ENCODE measurements at regions not wholly inside any gene's neighbourhood (a gene's known extent, or its start where the extent isn't known, plus 50 kb on each side); places are given as distances from the start of the nearest gene placed in this dataset.

DNA sequence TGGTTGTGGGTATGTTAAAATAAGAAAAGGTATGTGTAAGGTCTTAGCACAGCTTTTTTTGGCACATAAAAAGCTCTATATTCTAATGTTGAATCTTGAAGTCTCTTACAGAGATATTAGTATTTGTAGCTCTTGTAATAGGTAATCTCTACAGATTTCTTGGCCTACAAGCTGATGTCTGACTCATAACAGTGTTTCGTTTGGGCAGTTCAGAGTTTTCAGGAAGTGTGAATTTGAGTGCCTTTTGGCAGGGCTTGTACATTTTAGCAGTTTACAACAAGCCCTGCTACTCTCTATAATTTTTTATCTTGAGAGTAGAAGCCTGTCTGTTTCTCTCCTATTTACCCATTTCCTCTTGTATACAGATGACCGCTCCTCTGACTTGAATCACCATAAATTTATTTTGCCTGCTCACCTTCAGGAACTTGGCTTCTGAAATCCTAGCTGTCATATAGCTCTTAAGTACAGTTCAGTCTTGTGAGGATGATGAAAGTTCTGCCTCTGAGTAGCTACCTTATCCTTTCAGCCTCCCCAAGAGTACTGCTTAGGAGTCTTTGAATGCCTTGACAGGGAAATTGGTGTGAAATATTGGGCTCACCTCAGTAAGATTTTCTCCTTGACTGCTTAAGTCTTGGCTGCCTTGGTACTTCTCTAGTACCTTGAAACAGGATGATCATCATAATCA is 419.9 kb upstream of the RARB start:
- H3K9me3 Mint-ChIP-seq, result peaks cover 6% of the 10 kb centered on the region
- H3K4me3 Mint-ChIP-seq, result no peak overlapping the region
- no peaks in the 10 kb centered on the region for H3K36me3 Mint-ChIP-seq
- DNase-seq (ENCODE audit: low spot score in 2 of 2), result no peak
- H3K27ac Mint-ChIP-seq, result no peak overlapping the region
- H3K4me1 Mint-ChIP-seq, result no peaks in the 10 kb centered on the region
- ATAC-seq, result no peak

DNA sequence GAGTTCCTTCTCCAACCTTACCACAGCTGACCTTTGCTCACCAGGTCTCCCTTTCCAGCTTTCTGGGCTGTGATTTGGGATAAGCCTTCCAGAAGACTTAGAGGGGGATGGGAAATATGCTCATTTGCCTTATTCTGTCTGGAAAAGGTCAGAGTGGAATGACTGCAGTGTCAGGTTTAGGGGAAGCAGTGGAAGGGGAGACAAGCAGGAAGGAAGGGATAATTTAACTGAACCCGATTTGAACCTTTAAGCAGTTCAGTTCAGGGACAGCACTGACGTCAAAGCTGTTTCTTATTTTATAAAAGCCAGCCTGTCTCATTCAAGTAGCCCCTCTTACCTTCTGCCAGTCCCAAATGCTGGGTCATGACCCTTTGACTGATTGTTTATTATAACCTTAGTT is 418.4 kb upstream of the RARB start:
- H3K36me3 Mint-ChIP-seq, result no peaks in the 10 kb centered on the region
- ATAC-seq, result no peak
- peaks cover 6% of the 10 kb centered on the region for H3K9me3 Mint-ChIP-seq
- no peaks in the 10 kb centered on the region for H3K4me1 Mint-ChIP-seq
- no peak overlapping the region for H3K27ac Mint-ChIP-seq
- no peak for DNase-seq (ENCODE audit: low spot score in 2 of 2)
- H3K4me3 Mint-ChIP-seq, result no peak overlapping the region

- Mint-ChIP-seq H3K36me3 (no peaks in the 10 kb centered on the region), H3K4me1 (no peaks in the 10 kb centered on the region), H3K27ac (no peak overlapping the region), H3K4me3 (no peak overlapping the region), H3K9me3 (peaks cover 7% of the 10 kb centered on the region)
- no peak for DNase-seq (ENCODE audit: low spot score in 2 of 2)
- no peak for ATAC-seq
Measured at GRCh38 chr3:25015599-25015998, 412.5 kb upstream of the RARB start.

- no peak for ATAC-seq
- H3K36me3 Mint-ChIP-seq, result no peaks in the 10 kb centered on the region
- no peak overlapping the region for H3K27ac Mint-ChIP-seq
- H3K4me3 Mint-ChIP-seq, result no peak overlapping the region
- peaks cover 2% of the 10 kb centered on the region for H3K9me3 Mint-ChIP-seq
- no peak for DNase-seq (ENCODE audit: low spot score in 2 of 2)
- H3K4me1 Mint-ChIP-seq, result no peaks in the 10 kb centered on the region
Measured at GRCh38 chr3:25018909-25019308, 409.2 kb upstream of the RARB start.

- Mint-ChIP-seq H3K27ac (no peak overlapping the region), H3K9me3 (peaks cover 2% of the 10 kb centered on the region), H3K4me1 (no peaks in the 10 kb centered on the region), H3K36me3 (no peaks in the 10 kb centered on the region), H3K4me3 (no peak overlapping the region)
- ATAC-seq (no peak), DNase-seq (ENCODE audit: low spot score in 2 of 2) (no peak)
Measured at GRCh38 chr3:25019506-25019905, 408.6 kb upstream of the RARB start.

DNA sequence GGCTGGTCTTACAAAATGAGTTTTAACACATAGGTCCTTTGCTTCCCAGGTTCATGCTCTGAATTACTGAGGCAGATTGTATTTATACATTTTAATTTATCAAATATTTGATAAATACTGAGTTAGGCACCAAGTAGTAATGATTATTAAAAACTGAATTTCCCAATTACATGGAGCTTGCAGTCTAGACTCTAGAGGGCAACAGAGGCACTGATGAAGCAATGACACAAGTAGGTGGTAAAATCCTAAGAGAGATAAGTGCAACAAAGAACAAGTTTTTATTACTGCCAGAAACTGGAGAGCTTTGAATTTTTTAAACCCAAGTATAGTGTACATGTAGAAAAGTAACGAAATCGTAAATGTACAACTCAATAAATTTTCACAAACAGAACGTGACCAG is 406.2 kb upstream of the RARB start:
- Mint-ChIP-seq H3K4me3 (no peak overlapping the region), H3K9me3 (peaks cover 2% of the 10 kb centered on the region), H3K4me1 (no peaks in the 10 kb centered on the region), H3K27ac (no peak overlapping the region), H3K36me3 (no peaks in the 10 kb centered on the region)
- no peak for DNase-seq (ENCODE audit: low spot score in 2 of 2)
- ATAC-seq, result no peak

GRCh38 chr3:25023876-25024275 is 404.2 kb upstream of the RARB start:
- ATAC-seq, result no peak
- no peaks in the 10 kb centered on the region for H3K4me1 Mint-ChIP-seq
- no peak overlapping the region for H3K4me3 Mint-ChIP-seq
- no peak overlapping the region for H3K27ac Mint-ChIP-seq
- no peaks in the 10 kb centered on the region for H3K36me3 Mint-ChIP-seq
- H3K9me3 Mint-ChIP-seq, result no peaks in the 10 kb centered on the region
- no peak for DNase-seq (ENCODE audit: low spot score in 2 of 2)

- Mint-ChIP-seq H3K4me1 (no peaks in the 10 kb centered on the region), H3K27ac (no peak overlapping the region), H3K9me3 (no peaks in the 10 kb centered on the region), H3K4me3 (no peak overlapping the region), H3K36me3 (no peaks in the 10 kb centered on the region)
- no peak for DNase-seq (ENCODE audit: low spot score in 2 of 2)
- no peak for ATAC-seq
Measured at GRCh38 chr3:25025236-25025635, 402.8 kb upstream of the RARB start.

GRCh38 chr3:25027650-25028049 is 400.4 kb upstream of the RARB start:
- Mint-ChIP-seq H3K4me3 (no peak overlapping the region), H3K4me1 (no peaks in the 10 kb centered on the region), H3K9me3 (no peaks in the 10 kb centered on the region), H3K36me3 (no peaks in the 10 kb centered on the region), H3K27ac (no peak overlapping the region)
- no peak for ATAC-seq
- DNase-seq (ENCODE audit: low spot score in 2 of 2), result no peak

DNA sequence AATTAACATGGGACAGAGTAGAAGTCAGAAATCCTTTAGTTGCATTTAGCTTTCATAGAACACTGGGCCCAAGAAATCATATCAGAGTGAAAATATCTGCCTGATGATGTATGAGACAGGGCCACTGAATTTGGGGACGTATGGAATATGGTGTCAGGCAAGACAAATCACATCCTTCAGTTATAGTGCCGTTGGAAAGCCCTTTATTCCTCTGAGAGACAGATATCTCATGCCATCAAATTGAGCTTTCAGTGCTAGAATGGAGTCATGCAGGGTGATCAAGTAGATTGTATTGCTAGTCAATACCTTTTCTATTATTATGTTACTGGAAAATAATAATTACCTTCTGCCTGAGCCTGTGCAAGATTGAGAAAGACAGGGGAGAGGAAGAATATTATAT is 398.2 kb upstream of the RARB start:
- Mint-ChIP-seq H3K9me3 (peaks cover 3% of the 10 kb centered on the region), H3K4me1 (no peaks in the 10 kb centered on the region), H3K27ac (no peak overlapping the region), H3K4me3 (no peak overlapping the region), H3K36me3 (no peaks in the 10 kb centered on the region)
- ATAC-seq (no peak), DNase-seq (ENCODE audit: low spot score in 2 of 2) (no peak)

- Mint-ChIP-seq H3K4me1 (no peaks in the 10 kb centered on the region), H3K27ac (no peak overlapping the region), H3K4me3 (no peak overlapping the region), H3K36me3 (no peaks in the 10 kb centered on the region), H3K9me3 (peaks cover 3% of the 10 kb centered on the region)
- DNase-seq (ENCODE audit: low spot score in 2 of 2) (no peak), ATAC-seq (no peak)
Measured at GRCh38 chr3:25032344-25032743, 395.7 kb upstream of the RARB start.

DNA sequence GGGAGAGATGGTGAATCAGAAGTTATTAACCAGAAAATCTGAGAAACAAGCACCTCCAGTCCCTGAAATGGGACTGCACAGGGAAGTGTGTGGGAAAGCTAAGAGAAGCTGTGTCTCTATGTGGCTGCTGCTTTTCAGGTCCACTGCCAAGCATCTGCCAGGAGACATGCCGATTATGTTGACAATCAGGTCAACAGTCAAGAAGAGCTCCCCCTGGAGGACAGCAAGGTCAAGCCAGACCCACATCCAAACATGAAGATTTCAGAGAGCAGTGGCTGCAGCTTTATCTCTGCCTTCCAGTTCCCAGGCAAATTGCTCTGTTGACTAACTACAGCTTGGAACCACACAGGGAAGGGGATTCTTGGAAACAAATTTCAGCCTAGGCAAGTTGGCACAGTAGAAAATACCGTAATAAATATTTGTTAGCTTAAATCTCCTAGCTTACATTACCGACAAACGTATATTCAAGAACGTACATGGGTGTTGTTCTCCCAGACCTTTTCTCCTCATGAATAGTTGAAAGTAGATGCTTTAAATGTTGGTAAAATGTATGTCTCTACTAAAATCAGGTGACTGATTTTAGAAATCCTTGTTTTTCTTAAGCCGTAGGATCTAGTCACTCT is 394.5 kb upstream of the RARB start:
- Mint-ChIP-seq H3K9me3 (peaks cover 3% of the 10 kb centered on the region), H3K36me3 (no peaks in the 10 kb centered on the region), H3K4me1 (no peaks in the 10 kb centered on the region), H3K4me3 (no peak overlapping the region), H3K27ac (no peak overlapping the region)
- no peak for ATAC-seq
- DNase-seq (ENCODE audit: low spot score in 2 of 2), result no peak

DNA sequence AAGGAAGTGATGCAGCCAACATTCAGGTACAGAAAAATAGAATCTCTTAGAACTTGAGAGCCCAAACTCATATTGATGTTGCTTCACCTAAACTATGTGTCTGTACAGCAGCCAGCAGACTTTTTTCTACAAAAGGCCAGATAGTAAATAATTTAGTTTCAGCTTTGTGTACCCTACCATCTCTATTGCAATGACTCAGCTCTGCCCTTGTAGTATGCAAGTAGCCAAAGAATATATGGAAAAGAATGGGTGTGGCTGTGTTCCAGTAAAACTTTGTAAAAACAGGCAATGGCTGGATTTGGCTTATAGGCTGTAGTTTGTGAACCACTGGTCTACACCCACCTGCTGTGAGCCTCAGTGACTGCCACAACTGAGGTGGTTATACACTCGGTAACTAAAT is 392.5 kb upstream of the RARB start:
- Mint-ChIP-seq H3K27ac (no peak overlapping the region), H3K9me3 (peaks cover 3% of the 10 kb centered on the region), H3K4me3 (no peak overlapping the region), H3K36me3 (no peaks in the 10 kb centered on the region), H3K4me1 (no peaks in the 10 kb centered on the region)
- ATAC-seq (no peak), DNase-seq (ENCODE audit: low spot score in 2 of 2) (no peak)

- ATAC-seq, result no peak
- Mint-ChIP-seq H3K4me1 (no peaks in the 10 kb centered on the region), H3K9me3 (peaks cover 3% of the 10 kb centered on the region), H3K36me3 (no peaks in the 10 kb centered on the region), H3K4me3 (no peak overlapping the region), H3K27ac (no peak overlapping the region)
- no peak for DNase-seq (ENCODE audit: low spot score in 2 of 2)
Measured at GRCh38 chr3:25036633-25037032, 391.4 kb upstream of the RARB start.

DNA sequence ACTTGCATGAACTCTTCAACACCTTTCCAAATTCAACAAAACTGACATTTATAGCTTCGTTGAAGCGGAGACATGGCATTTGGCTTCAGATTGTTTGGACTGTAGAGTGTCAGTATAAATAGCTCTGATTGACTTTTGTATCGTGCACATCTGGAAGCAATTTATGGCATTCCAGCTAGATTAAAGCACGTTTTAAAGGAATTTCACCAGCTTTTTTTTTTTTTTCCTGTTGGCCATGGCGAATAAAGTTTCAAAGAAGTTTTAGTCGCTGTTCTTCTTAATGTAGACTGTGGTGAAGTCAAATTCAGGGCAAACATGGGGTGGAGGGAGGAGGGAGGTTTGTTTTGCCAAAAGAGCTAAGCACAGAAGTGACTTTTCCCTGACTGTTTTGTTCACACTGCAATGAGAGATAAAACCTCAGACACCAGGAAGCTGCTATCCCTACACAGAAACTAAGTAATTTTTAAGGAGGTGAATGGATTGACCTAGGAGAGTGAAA is 391.0 kb upstream of the RARB start:
- no peaks in the 10 kb centered on the region for H3K4me1 Mint-ChIP-seq
- no peak for DNase-seq (ENCODE audit: low spot score in 2 of 2)
- H3K27ac Mint-ChIP-seq, result no peak overlapping the region
- H3K36me3 Mint-ChIP-seq, result no peaks in the 10 kb centered on the region
- no peak overlapping the region for H3K4me3 Mint-ChIP-seq
- no peak for ATAC-seq
- H3K9me3 Mint-ChIP-seq, result peaks cover 3% of the 10 kb centered on the region

GRCh38 chr3:25038271-25038670 is 389.8 kb upstream of the RARB start:
- peaks cover 5% of the 10 kb centered on the region for H3K9me3 Mint-ChIP-seq
- H3K4me3 Mint-ChIP-seq, result no peak overlapping the region
- ATAC-seq (no peak), DNase-seq (ENCODE audit: low spot score in 2 of 2) (no peak)
- H3K27ac Mint-ChIP-seq, result no peak overlapping the region
- no peaks in the 10 kb centered on the region for H3K36me3 Mint-ChIP-seq
- H3K4me1 Mint-ChIP-seq, result no peaks in the 10 kb centered on the region

Data from stimulated activated effector memory CD8-positive, alpha-beta T cell treated with anti-CD3 and anti-CD28 coated beads, Interleukin-12 subunit alpha, Interleukin-12 subunit beta, amount 100 ng/mL, for 72 hours (primary cell).